ENCODE measurements at regions not wholly inside any gene's neighbourhood (a gene's known extent, or its start where the extent isn't known, plus 50 kb on each side); places are given as distances from the start of the nearest gene placed in this dataset.

DNA sequence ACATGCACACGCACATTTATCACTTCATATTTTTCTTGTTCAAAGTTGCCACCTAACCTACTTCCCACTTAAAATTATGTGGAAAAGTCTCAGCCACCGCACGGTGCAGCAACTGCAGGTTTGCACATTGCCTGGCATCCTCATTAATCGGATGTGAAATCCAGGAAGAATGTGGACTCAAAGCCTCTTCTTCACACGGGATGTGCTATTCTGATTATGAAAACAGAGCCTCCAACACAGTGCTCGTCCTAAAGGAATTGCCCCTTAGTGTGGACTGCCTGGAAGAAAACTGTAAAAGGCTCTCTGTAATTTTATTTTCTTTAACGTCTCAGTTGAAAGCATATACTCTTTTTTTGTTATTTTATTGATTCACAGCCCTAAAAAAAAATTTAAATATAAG, 1303.5 kb downstream of the EFNB2 start:
- TF ChIP-seq EZH2 (IDR thresholded peaks at IDR 0.05; ENCODE audit: borderline replicate concordance, low read length), result no peak
- TF ChIP-seq, protein P1, sequence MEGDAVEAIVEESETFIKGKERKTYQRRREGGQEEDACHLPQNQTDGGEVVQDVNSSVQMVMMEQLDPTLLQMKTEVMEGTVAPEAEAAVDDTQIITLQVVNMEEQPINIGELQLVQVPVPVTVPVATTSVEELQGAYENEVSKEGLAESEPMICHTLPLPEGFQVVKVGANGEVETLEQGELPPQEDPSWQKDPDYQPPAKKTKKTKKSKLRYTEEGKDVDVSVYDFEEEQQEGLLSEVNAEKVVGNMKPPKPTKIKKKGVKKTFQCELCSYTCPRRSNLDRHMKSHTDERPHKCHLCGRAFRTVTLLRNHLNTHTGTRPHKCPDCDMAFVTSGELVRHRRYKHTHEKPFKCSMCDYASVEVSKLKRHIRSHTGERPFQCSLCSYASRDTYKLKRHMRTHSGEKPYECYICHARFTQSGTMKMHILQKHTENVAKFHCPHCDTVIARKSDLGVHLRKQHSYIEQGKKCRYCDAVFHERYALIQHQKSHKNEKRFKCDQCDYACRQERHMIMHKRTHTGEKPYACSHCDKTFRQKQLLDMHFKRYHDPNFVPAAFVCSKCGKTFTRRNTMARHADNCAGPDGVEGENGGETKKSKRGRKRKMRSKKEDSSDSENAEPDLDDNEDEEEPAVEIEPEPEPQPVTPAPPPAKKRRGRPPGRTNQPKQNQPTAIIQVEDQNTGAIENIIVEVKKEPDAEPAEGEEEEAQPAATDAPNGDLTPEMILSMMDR (IDR thresholded peaks at IDR 0.05; ENCODE audit: low read length), result no peak
